HepG2 (cell line): ENCODE measurements at regions not wholly inside any gene's neighbourhood (a gene's known extent, or its start where the extent isn't known, plus 50 kb on each side); places are given as distances from the start of the nearest gene placed in this dataset.

ENCODE experiments used
- CBX5 ChIP-seq: sonication (generic); formaldehyde crosslinking; IDR thresholded peaks from 2 replicates; pipeline ENCODE4 v1.4.0; 2020; ENCODE audit warnings: missing genetic modification reagents, borderline replicate concordance
- CREB1 ChIP-seq, 2 experiments: fragments of 450-650 bp in 1 of 2; IDR thresholded peaks; 2 replicates each; pipeline ENCODE4 v1.6.1; 2016 to 2017; ENCODE audit warnings: control low read depth in 1 of 2, mild to moderate bottlenecking in 1 of 2, missing compliant biosample characterization in 1 of 2, missing genetic modification characterization in 1 of 2
- CREM ChIP-seq, 2 experiments: sonication (generic) in 1 of 2; formaldehyde crosslinking in 1 of 2; IDR thresholded peaks; 2 replicates each; pipeline versions ENCODE4 v1.4.0 to v1.6.1; 2016 to 2020; ENCODE audit warnings: antibody characterized with exemption in 1 of 2, mild to moderate bottlenecking in 1 of 2, missing genetic modification reagents in 1 of 2
- HIVEP1 ChIP-seq: sonication (generic); formaldehyde crosslinking; IDR thresholded peaks from 2 replicates; pipeline ENCODE4 v1.4.0; 2020; ENCODE audit warnings: mild to moderate bottlenecking, missing genetic modification reagents
- JUND ChIP-seq: sonication (generic); formaldehyde crosslinking; IDR thresholded peaks from 2 replicates; pipeline ENCODE4 v1.8.0; 2022; ENCODE audit warnings: mild to moderate bottlenecking, missing genetic modification reagents
- KAT7 ChIP-seq: IDR thresholded peaks from 2 replicates; pipeline ENCODE4 v1.6.1; 2018; ENCODE audit warnings: borderline replicate concordance, missing compliant biosample characterization
- MAZ ChIP-seq, 2 experiments: sonication (generic) in 1 of 2; formaldehyde crosslinking in 1 of 2; IDR thresholded peaks; 2 replicates each; pipeline versions ENCODE4 v1.5.0 to v1.6.1; 2012 to 2020; ENCODE audit warnings: low read depth in 2 of 2, mild to moderate bottlenecking in 2 of 2, borderline replicate concordance in 1 of 2, improper control_type of control experiment in 1 of 2, low read length in 1 of 2, missing genetic modification reagents in 1 of 2, moderate library complexity in 1 of 2
- MXI1 ChIP-seq: IDR thresholded peaks from 3 replicates; pipeline ENCODE4 v1.6.1; 2012; ENCODE audit warnings: low read depth, low read length, inconsistent platforms, borderline replicate concordance
- MZF1 ChIP-seq: sonication (generic); formaldehyde crosslinking; IDR thresholded peaks from 2 replicates; pipeline ENCODE4 v1.8.1; 2023; ENCODE audit warnings: mild to moderate bottlenecking, missing genetic modification reagents, borderline replicate concordance
- RAD21 ChIP-seq: fragments of 450-650 bp; formaldehyde crosslinking; IDR thresholded peaks from 2 replicates; pipeline ENCODE4 v1.5.0; 2020; ENCODE audit warnings: mild to moderate bottlenecking
- RFX5 ChIP-seq: IDR thresholded peaks from 2 replicates; pipeline ENCODE4 v1.6.1; 2011; ENCODE audit warnings: low read depth, low read length, improper control_type of control experiment
- RXRA ChIP-seq: sonication (generic); formaldehyde crosslinking; IDR thresholded peaks from 2 replicates; pipeline ENCODE4 v1.5.1; 2020; ENCODE audit warnings: missing genetic modification reagents
- SIN3A ChIP-seq: IDR thresholded peaks from 2 replicates; pipeline ENCODE4 v1.6.1; 2011; ENCODE audit warnings: low read depth, mild to moderate bottlenecking, control low read depth, low read length, borderline replicate concordance
- SOX5 ChIP-seq: IDR thresholded peaks from 2 replicates; pipeline ENCODE4 v1.6.1; 2016; ENCODE audit warnings: borderline replicate concordance
- TARDBP ChIP-seq: sonication (generic); formaldehyde crosslinking; IDR thresholded peaks from 2 replicates; pipeline ENCODE4 v1.8.0; 2022; ENCODE audit warnings: mild to moderate bottlenecking, missing genetic modification reagents
- TSC22D2 ChIP-seq: sonication (generic); formaldehyde crosslinking; IDR thresholded peaks from 2 replicates; pipeline ENCODE4 v1.5.1; 2020; ENCODE audit warnings: missing genetic modification reagents, mild to moderate bottlenecking, borderline replicate concordance
- YEATS4 ChIP-seq: sonication (generic); formaldehyde crosslinking; IDR thresholded peaks from 2 replicates; pipeline ENCODE4 v1.4.0; 2020; ENCODE audit warnings: missing genetic modification reagents, borderline replicate concordance
- ZNF20 ChIP-seq: sonication (generic); formaldehyde crosslinking; IDR thresholded peaks from 2 replicates; pipeline ENCODE4 v1.4.0; 2020; ENCODE audit warnings: mild to moderate bottlenecking, moderate library complexity, missing genetic modification reagents
- ZNF230 ChIP-seq: sonication (generic); formaldehyde crosslinking; IDR thresholded peaks from 2 replicates; pipeline ENCODE4 v1.4.0; 2020; ENCODE audit warnings: mild to moderate bottlenecking, missing genetic modification reagents
- ZNF263 ChIP-seq: sonication (generic); formaldehyde crosslinking; IDR thresholded peaks from 2 replicates; pipeline ENCODE4 v1.4.0; 2020; ENCODE audit warnings: missing genetic modification reagents
- ZNF460 ChIP-seq: sonication (generic); formaldehyde crosslinking; IDR thresholded peaks from 2 replicates; pipeline ENCODE4 v1.5.1; 2020; ENCODE audit warnings: missing genetic modification reagents, mild to moderate bottlenecking, borderline replicate concordance
- TF ChIP-seq, protein P1 (sequence below): sonication (generic); formaldehyde crosslinking; IDR thresholded peaks from 2 replicates; pipeline ENCODE4 v1.5.0; 2020; ENCODE audit warnings: mild to moderate bottlenecking, missing genetic modification reagents
- TF ChIP-seq, protein P2 (sequence below): sonication (generic); formaldehyde crosslinking; IDR thresholded peaks from 2 replicates; pipeline ENCODE4 v1.9.0; 2022; ENCODE audit warnings: low read depth, missing genetic modification reagents
- TF ChIP-seq, protein P3 (sequence below), 2 experiments: fragments of 450-650 bp in 1 of 2; sonication (generic) in 1 of 2; formaldehyde crosslinking; IDR thresholded peaks; 2 replicates each; pipeline versions ENCODE4 v1.5.0 to v1.8.0; 2020 to 2022; ENCODE audit warnings: mild to moderate bottlenecking in 1 of 2, missing genetic modification reagents in 1 of 2

DNA sequence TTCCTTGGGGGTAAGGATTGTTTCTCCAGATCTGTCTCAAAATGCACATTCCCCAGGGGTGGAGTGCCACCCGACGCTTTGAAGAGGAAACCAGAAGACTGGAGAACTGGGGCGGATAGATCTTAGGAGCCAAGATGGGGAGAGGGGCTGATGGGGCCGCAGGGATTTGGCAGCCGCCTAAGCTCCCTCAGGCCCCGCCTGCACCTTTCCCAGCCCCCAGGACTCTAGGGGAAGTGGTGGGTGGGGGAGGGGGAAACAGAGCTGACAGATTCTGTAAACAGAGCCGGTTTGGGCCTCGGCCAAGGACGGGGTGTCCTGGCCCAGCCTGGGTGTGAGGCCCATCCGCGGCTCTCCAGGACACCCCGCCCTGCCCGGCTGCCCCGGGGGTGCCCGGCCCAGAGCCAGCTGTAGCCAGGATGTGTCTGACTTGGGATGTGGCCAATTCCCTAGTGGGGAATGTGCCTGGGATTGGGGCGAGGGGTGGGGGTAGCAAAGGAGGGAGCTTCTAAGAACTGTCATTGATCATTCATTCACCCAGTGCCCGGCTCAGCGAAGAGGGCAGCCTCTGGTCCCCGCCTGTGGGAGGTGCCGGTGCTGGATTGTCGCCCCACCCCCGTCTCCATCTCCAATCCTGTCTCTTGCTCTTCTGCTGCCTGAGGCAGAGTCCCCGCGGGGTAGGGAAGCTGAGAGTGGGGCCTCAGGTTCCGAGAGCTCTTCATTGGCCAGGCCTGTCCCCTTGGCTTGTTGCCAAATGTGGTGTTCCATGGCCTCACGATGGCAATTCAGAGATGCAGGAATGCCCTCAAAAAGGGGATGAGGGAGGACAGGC, 54.8 kb upstream of the CDKN2AIPNL start (continued):
- TF ChIP-seq, protein P1, sequence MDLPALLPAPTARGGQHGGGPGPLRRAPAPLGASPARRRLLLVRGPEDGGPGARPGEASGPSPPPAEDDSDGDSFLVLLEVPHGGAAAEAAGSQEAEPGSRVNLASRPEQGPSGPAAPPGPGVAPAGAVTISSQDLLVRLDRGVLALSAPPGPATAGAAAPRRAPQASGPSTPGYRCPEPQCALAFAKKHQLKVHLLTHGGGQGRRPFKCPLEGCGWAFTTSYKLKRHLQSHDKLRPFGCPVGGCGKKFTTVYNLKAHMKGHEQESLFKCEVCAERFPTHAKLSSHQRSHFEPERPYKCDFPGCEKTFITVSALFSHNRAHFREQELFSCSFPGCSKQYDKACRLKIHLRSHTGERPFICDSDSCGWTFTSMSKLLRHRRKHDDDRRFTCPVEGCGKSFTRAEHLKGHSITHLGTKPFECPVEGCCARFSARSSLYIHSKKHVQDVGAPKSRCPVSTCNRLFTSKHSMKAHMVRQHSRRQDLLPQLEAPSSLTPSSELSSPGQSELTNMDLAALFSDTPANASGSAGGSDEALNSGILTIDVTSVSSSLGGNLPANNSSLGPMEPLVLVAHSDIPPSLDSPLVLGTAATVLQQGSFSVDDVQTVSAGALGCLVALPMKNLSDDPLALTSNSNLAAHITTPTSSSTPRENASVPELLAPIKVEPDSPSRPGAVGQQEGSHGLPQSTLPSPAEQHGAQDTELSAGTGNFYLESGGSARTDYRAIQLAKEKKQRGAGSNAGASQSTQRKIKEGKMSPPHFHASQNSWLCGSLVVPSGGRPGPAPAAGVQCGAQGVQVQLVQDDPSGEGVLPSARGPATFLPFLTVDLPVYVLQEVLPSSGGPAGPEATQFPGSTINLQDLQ (CRISPR knock-in tag), result 0 out of 2 replicates have a peak, but pooled peaks have one; percentile 55
- TF ChIP-seq YEATS4 (CRISPR knock-in tag) (no peak), SIN3A (peak; percentile 15; the same call in 1 of the 2 replicates), TARDBP (CRISPR knock-in tag) (no peak), JUND (CRISPR knock-in tag) (no peak), ZNF460 (CRISPR knock-in tag) (no peak), MAZ (IDR thresholded peaks at IDR 0.05; ENCODE audit: borderline replicate concordance, low read depth, low read length) (peak; percentile 43; the same call in 1 of the 2 replicates), MAZ (CRISPR knock-in tag; IDR thresholded peaks at IDR 0.05; ENCODE audit: low read depth) (no peak; the same call in 1 of the 2 replicates), CREM (IDR thresholded peaks at IDR 0.05) (0 out of 2 replicates have a peak, but pooled peaks have one; percentile 1), CREM (CRISPR knock-in tag; IDR thresholded peaks at IDR 0.05) (no peak), RAD21 (CRISPR knock-in tag) (peak; percentile 26; the same call in 1 of the 2 replicates), RXRA (CRISPR knock-in tag) (peak; percentile 15; the same call in 1 of the 2 replicates), CREB1 (IDR thresholded peaks at IDR 0.05) (no peak), CREB1 (CRISPR knock-in tag; IDR thresholded peaks at IDR 0.05) (peak; percentile 37; the same call in 1 of the 2 replicates), KAT7 (CRISPR knock-in tag) (no peak), MZF1 (CRISPR knock-in tag) (no peak), MXI1 (no peak), ZNF20 (no peak), TSC22D2 (peak; percentile 54; the same call in 1 of the 2 replicates), RFX5 (no peak), HIVEP1 (no peak), CBX5 (peak; percentile 11; the same call in 1 of the 2 replicates), ZNF230 (no peak), ZNF263 (CRISPR knock-in tag) (peak; percentile 74; the same call in 1 of the 2 replicates), SOX5 (CRISPR knock-in tag) (peak; percentile 26; the same call in 1 of the 2 replicates)
- TF ChIP-seq, protein P2, sequence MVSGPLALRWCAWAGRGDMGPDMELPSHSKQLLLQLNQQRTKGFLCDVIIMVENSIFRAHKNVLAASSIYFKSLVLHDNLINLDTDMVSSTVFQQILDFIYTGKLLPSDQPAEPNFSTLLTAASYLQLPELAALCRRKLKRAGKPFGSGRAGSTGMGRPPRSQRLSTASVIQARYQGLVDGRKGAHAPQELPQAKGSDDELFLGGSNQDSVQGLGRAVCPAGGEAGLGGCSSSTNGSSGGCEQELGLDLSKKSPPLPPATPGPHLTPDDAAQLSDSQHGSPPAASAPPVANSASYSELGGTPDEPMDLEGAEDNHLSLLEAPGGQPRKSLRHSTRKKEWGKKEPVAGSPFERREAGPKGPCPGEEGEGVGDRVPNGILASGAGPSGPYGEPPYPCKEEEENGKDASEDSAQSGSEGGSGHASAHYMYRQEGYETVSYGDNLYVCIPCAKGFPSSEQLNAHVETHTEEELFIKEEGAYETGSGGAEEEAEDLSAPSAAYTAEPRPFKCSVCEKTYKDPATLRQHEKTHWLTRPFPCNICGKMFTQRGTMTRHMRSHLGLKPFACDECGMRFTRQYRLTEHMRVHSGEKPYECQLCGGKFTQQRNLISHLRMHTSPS (CRISPR knock-in tag), result no peak
- TF ChIP-seq, protein P3, sequence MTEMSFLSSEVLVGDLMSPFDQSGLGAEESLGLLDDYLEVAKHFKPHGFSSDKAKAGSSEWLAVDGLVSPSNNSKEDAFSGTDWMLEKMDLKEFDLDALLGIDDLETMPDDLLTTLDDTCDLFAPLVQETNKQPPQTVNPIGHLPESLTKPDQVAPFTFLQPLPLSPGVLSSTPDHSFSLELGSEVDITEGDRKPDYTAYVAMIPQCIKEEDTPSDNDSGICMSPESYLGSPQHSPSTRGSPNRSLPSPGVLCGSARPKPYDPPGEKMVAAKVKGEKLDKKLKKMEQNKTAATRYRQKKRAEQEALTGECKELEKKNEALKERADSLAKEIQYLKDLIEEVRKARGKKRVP (CRISPR knock-in tag; IDR thresholded peaks at IDR 0.05), result 0 out of 4 replicates have a peak, but pooled peaks of 1 of the 2 experiments have one; percentile 13
